BJ (cell line): ENCODE measurements at regions not wholly inside any gene's neighbourhood (a gene's known extent, or its start where the extent isn't known, plus 50 kb on each side); places are given as distances from the start of the nearest gene placed in this dataset.

Experiments used
- CTCF ChIA-PET: fragments of 350-600 bp; formaldehyde crosslinking; extraction: SDS; loops from one replicate; lab custom pipeline; 2021; ENCODE audit warnings: antibody characterized with exemption, inconsistent platforms; lab: Yijun Ruan, JAX
- POLR2A ChIA-PET: fragments of 300-600 bp; sonication (Branson Sonifier 250); formaldehyde crosslinking; extraction: SDS; loops from one replicate; lab custom pipeline; 2021; ENCODE audit warnings: antibody characterized with exemption; lab: Charles Lee
- DNase-seq: peaks from one replicate; pipeline ENCODE4 v3.0.0-alpha.2; 2011; ENCODE audit warnings: low read depth
- H3K27me3 ChIP-seq: 2 replicates; pipeline ENCODE4 v1.6.0; 2011; ENCODE audit warnings: low read length; ENCODE audit not compliant: control insufficient read depth, insufficient read depth
- H3K36me3 ChIP-seq: 2 replicates; pipeline ENCODE4 v1.5.1; 2011; ENCODE audit warnings: low read length; ENCODE audit not compliant: control insufficient read depth, insufficient read depth
- H3K4me3 ChIP-seq: 2 replicates; pipeline ENCODE4 v1.5.1; 2011; ENCODE audit warnings: low read depth, mild to moderate bottlenecking, control low read depth, low read length
- TF ChIP-seq, protein P1 (sequence below): IDR thresholded peaks from 2 replicates; pipeline ENCODE4 v1.5.1; 2011; ENCODE audit warnings: low read depth, mild to moderate bottlenecking, control low read depth, inconsistent platforms, low read length, moderate library complexity; ENCODE audit not compliant: insufficient read depth

DNA sequence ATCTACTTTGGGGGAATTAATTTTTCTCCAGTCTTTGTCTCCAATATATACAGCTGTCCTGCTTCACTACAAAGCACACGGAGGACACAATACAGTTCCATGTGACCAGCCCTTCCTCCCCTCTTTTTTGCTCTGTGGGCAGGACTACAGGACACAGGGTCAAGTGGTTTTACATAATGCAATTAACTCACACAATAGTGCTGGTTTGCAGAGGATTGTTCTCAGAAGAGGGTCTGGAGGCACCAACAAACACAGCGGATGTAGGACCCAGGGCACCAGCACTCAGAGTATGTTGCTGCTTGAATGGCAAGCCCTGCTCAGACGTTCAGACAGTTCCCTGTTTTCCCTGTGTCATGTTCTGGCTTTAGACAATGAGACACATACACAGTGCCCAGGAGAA lies 52.0 kb upstream of the NPTX2 start:
- Histone ChIP-seq H3K27me3 (no peaks in the 10 kb centered on the region), H3K36me3 (no peaks in the 10 kb centered on the region), H3K4me3 (no peak overlapping the region)
- TF ChIP-seq, protein P1, sequence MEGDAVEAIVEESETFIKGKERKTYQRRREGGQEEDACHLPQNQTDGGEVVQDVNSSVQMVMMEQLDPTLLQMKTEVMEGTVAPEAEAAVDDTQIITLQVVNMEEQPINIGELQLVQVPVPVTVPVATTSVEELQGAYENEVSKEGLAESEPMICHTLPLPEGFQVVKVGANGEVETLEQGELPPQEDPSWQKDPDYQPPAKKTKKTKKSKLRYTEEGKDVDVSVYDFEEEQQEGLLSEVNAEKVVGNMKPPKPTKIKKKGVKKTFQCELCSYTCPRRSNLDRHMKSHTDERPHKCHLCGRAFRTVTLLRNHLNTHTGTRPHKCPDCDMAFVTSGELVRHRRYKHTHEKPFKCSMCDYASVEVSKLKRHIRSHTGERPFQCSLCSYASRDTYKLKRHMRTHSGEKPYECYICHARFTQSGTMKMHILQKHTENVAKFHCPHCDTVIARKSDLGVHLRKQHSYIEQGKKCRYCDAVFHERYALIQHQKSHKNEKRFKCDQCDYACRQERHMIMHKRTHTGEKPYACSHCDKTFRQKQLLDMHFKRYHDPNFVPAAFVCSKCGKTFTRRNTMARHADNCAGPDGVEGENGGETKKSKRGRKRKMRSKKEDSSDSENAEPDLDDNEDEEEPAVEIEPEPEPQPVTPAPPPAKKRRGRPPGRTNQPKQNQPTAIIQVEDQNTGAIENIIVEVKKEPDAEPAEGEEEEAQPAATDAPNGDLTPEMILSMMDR, result no peak
- ChIA-PET CTCF (no interaction called here), POLR2A (no interaction called here)
- DNase-seq, result no peak

DNA sequence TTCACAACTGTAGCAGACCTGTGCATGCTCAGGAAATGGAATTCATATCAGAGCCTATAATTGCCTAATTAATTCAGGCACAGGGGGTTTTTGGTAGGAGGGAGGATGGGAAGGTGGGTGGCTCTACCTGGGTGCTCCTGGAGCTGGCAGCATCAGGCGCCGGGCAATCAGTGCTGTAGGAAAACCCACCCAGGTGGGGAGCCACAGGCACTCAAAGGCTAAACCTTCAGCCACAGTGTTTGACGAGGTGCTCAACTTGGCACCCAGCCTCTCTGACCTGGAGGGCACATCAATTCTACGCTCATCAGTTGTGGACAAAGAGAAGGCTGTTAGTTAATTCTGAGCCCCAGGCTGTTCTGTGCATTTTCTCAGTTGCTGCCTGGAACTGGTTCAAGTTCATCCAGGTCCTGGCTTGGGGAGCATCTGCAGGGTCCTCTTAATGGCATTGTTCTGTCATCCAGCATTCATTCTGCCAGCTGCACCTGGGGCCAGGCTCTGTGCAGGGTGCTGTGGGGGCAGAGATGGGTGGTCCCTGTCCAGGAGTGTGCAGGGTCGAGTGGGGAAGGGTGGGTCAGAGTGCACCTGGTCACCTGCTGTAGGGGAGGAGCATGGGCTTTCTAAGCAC lies 54.1 kb upstream of the NPTX2 start:
- Histone ChIP-seq H3K27me3 (no peaks in the 10 kb centered on the region), H3K4me3 (no peak overlapping the region), H3K36me3 (no peaks in the 10 kb centered on the region)
- TF ChIP-seq, protein P1, result no peak
- DNase-seq, result no peak
- CTCF ChIA-PET, result no interaction called here
- POLR2A ChIA-PET, result no interaction called here

DNA sequence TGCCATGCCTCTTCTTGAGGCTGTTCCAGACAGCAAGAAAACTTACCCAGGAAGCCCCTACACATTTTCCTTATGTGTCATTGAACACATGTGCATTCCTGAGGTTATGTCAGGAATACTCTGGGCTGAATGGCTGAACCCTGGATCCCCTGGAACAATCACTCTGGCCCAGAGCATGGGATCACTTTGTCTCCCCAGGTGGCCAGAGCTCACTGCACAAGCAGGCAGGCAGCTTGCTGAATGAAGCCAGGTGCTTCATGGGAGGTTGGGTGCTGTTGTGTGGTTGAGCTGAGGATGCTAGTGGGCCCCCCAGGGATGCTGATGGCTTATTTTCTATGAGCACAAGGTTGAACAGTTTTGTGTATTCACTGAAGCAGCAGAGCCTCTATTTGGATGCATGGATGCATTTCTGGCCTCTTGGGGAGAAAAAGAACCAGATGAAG lies 54.7 kb upstream of the NPTX2 start:
- Histone ChIP-seq H3K27me3 (no peaks in the 10 kb centered on the region), H3K36me3 (no peaks in the 10 kb centered on the region), H3K4me3 (no peak overlapping the region)
- DNase-seq, result no peak
- TF ChIP-seq, protein P1, result no peak
- ChIA-PET CTCF (no interaction called here), POLR2A (no interaction called here)

DNA sequence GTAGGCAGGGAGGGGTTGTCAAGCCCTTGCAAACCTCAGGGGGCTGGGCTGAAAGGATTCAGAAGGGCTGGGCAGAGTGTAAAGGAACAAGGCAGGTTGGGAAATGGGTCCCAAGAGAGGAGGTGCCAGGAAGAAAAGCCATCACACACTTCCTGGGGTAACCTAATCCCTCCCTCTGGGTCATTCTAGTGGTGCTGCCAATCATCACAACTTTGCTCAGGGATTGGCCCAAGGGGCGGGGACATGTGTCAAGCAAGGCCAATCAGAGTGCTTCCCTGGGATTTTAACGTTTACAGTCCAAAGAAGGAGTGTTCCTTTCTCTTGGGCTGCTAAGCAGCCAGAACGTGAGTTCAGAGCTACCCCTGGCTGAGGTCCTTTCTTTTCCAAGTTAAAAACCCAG lies 57.1 kb upstream of the NPTX2 start:
- CTCF ChIA-PET, result interaction anchor here (0.6 kb wide), 1 partner anchor 281 kb away, joined by 4 read pairs; no protein-coding TSS in a partner anchor

DNA sequence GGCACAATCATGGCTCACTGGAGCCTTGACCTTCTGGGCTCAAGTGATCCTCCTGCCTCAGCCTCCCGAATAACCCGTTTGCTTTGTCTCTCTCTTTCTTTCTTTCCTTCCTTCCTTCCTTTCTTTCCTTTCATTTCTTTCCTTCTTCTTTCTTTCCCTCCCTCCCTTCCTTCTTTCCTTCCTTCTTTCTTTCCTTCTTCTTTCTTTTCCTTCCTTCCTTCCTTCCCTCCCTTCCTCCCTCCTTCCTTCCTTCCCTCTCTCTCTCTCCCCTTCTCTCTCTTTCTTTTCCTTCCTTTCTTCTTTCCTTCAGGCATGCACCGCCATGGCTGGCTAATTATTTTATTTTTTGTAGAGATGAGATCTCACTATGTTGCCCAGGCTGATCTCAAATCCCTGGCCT lies 57.9 kb upstream of the NPTX2 start:
- ChIA-PET POLR2A (no interaction called here), CTCF (no interaction called here)
- Histone ChIP-seq H3K27me3 (no peaks in the 10 kb centered on the region), H3K4me3 (no peak overlapping the region), H3K36me3 (no peaks in the 10 kb centered on the region)
- no peak for DNase-seq
- TF ChIP-seq, protein P1, result no peak

More for the DNA sequence above, 57.1 kb upstream of the NPTX2 start:
- POLR2A ChIA-PET, result no interaction called here
- TF ChIP-seq, protein P1, result no peak
- DNase-seq, result no peak
- H3K36me3 ChIP-seq, result no peaks in the 10 kb centered on the region
- H3K27me3 ChIP-seq, result no peaks in the 10 kb centered on the region
- no peak overlapping the region for H3K4me3 ChIP-seq
